Thoracic aorta (tissue), 2 donors: ENCODE measurements at regions not wholly inside any gene's neighbourhood (a gene's known extent, or its start where the extent isn't known, plus 50 kb on each side); places are given as distances from the start of the nearest gene placed in this dataset.

Experiments used
- ATAC-seq: fragments of 150-250 bp; one replicate; pipeline ENCODE4 v1.8.0; 2017; ENCODE audit warnings: low read depth; ENCODE audit not compliant: insufficient number of reproducible peaks, low FRiP score
- DNase-seq: peaks from one replicate; pipeline ENCODE4 v3.0.0-alpha.2; 2020; ENCODE audit warnings: low spot score
- H3K27ac ChIP-seq, 2 donors: fragments of 200-600 bp; sonication (generic); 1 replicate in 1 of 2; 2 replicates in 1 of 2; pipeline ENCODE4 v1.5.1; 2016; ENCODE audit warnings: mild to moderate bottlenecking in 2 of 2, moderate library complexity in 2 of 2
- H3K27me3 ChIP-seq: fragments of 200-600 bp; sonication (generic); replicated peaks from 2 replicates; pipeline ENCODE4 v1.6.0; 2016; ENCODE audit warnings: mild to moderate bottlenecking; ENCODE audit not compliant: insufficient read depth
- H3K36me3 ChIP-seq: fragments of 200-600 bp; sonication (generic); one replicate; pipeline ENCODE4 v1.5.1; 2016
- H3K4me1 ChIP-seq, 2 donors: fragments of 200-600 bp; sonication (generic); 1 replicate in 1 of 2; 2 replicates in 1 of 2; pipeline versions ENCODE4 v1.5.1 to v1.6.0; 2016; ENCODE audit warnings: low read depth in 2 of 2, mild to moderate bottlenecking in 1 of 2; ENCODE audit not compliant: control insufficient read depth in 1 of 2
- H3K4me3 ChIP-seq: fragments of 200-600 bp; sonication (generic); 2 replicates; pipeline ENCODE4 v1.5.1; 2016; ENCODE audit warnings: mild to moderate bottlenecking
- H3K9me3 ChIP-seq: fragments of 200-600 bp; sonication (generic); 2 replicates; pipeline ENCODE4 v1.5.1; 2016
- CTCF ChIP-seq: fragments of 200-600 bp; sonication (generic); IDR thresholded peaks from one replicate; pipeline ENCODE4 v1.5.1; 2019; ENCODE audit warnings: antibody characterized with exemption

GRCh38 chrX:37956223-37956622 lies 50.1 kb upstream of the SYTL5 start:
- no peak for ATAC-seq

More at GRCh38 chrX:37956223-37956622, 50.1 kb upstream of the SYTL5 start:
- no peaks in the 10 kb centered on the region for H3K27me3 ChIP-seq
- no peaks in the 10 kb centered on the region for H3K36me3 ChIP-seq
- H3K4me3 ChIP-seq, result no peak overlapping the region
- TF ChIP-seq CTCF, result no peak
- no peak for DNase-seq
- H3K4me1 ChIP-seq, result no peaks in the 10 kb centered on the region
- H3K27ac ChIP-seq, result no peak overlapping the region
- H3K9me3 ChIP-seq, result no peaks in the 10 kb centered on the region
